ENCODE measurements at regions not wholly inside any gene's neighbourhood (a gene's known extent, or its start where the extent isn't known, plus 50 kb on each side); places are given as distances from the start of the nearest gene placed in this dataset.

DNA sequence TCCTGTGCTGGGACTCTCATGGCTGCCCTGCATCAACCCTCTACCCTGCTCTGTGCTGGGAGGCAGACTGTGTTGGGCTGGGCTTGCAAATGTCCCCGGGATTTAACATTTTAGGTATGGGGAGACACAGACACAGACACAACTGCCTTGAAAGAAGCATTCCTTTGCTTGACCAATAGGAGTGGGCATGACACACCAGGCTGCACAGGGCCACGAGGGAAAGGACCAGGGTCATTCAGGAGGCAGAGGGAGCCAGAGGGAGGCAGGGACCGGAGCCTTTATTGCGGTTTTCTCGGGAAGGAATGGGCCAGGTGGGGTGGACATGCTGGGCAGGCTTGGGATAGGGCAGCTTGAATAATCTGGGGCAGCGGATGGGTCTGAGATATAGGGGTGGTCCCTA, 238.7 kb upstream of the COPS8 start:
- no peak for DNase-seq (ENCODE audit: extremely low read depth, low read depth)

DNA sequence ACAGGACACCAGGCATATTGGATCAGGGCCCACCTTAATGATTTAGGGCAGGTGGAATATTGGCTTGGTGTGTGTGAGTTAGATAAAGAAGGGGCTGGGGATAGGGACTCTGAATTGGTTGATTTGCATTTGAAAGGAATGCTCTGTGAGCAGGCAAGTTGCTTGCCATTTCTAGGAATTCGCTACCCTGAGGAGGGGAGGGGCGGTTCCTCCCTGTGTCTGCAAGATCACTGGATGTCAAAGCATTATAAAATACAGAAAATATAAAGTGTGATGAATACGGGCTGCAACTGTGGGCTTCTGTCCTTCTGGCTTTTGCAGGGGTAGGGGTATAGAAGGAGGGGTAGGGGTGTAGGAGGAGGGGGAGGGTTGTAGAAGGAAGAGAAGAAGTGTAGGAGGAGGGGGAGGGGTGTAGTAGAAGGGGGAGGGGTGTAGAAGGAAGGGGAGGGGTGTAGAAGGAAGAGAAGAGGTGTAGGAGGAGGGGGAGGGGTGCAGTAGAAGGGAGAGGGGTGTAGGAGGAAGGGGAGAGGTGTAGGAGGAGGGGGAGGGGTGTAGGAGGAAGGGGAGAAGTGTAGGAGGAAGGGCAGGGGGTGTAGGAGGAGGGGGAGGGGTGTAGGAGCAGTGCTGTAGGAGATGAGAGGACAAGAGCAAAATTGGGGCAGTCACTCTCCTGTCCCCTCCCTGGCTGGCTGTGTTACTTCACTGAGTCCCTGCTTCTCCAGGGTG, 238.0 kb upstream of the COPS8 start:
- no peak for DNase-seq (ENCODE audit: extremely low read depth, low read depth)

DNA sequence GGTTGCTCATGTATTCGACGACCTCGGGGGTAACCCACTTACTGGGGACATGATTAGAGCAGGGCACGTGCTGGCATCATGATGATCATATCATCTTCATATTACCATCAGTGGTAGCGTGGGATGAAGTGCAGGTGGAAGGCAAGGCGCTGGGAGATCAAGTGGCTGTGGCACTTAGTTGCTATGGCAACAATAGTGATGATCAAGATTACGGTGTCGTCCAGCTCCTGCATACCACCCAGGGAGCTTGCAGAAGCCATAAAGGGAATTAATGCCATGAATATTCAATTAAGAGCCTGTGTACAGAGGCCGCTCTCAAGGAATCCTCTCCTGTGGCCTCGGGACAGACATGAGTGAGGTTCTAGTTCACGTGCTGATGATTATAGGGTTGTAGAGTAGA, 237.2 kb upstream of the COPS8 start:
- DNase-seq (ENCODE audit: extremely low read depth, low read depth): no peak

DNA sequence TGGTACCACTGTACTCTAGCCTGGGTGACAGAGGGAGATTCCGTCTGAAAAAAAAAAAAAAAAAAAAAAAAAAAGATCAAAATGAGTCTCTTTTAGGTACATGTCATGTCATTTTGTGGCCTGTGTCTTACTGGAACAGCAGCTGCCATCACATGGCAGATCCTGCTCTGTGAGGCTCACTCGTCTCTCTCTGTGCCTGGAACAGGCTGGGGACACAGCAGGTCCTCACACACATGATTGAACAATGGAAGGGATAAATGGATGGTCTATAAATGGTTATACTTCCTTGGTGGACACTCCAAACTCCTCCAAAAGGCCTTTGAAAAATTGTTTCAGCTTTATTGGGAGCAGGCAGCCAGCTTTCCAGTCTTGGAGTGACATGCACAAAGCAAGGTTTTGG, 236.2 kb upstream of the COPS8 start:
- no peak for DNase-seq (ENCODE audit: extremely low read depth, low read depth)

DNA sequence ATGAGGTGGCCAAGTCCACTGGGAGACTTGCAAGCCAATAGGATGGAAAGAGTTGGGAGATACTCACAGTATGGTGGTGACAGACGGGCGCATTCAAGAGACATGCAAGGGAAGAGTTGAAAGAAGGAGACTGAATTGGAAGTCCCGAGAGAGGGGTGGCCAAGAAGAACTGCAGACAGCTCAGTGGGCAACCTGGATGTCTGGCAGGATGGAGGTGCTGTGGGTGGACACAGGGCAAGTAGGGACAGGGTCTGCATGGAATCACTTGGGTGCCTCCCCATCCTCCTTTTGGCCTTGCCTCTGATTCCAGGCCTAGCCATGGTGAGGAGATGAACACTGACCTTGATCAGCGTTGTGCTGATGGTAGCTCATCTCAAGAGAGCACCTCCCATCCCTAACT, 235.7 kb upstream of the COPS8 start:
- no peak for DNase-seq (ENCODE audit: extremely low read depth, low read depth)

DNA sequence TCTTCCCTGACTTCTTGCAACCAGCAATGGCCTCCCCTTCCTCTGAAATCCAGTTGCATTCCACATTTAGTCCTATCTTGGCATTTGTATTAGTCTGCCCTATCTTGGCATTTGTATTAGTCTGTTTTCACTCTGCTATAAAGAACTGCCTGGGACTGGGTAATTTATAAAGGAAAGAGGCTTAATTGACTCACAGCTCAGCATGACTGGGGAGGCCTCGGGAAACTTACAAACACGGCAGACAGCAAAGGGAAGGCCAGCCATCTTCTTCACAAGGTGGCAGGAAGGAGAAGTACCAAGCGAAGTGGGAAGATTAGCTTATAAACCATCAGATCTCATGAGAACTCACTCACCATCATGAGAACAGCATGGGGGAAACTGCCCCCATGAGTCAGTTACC, 234.5 kb upstream of the COPS8 start:
- no peak for DNase-seq (ENCODE audit: extremely low read depth, low read depth)

DNA sequence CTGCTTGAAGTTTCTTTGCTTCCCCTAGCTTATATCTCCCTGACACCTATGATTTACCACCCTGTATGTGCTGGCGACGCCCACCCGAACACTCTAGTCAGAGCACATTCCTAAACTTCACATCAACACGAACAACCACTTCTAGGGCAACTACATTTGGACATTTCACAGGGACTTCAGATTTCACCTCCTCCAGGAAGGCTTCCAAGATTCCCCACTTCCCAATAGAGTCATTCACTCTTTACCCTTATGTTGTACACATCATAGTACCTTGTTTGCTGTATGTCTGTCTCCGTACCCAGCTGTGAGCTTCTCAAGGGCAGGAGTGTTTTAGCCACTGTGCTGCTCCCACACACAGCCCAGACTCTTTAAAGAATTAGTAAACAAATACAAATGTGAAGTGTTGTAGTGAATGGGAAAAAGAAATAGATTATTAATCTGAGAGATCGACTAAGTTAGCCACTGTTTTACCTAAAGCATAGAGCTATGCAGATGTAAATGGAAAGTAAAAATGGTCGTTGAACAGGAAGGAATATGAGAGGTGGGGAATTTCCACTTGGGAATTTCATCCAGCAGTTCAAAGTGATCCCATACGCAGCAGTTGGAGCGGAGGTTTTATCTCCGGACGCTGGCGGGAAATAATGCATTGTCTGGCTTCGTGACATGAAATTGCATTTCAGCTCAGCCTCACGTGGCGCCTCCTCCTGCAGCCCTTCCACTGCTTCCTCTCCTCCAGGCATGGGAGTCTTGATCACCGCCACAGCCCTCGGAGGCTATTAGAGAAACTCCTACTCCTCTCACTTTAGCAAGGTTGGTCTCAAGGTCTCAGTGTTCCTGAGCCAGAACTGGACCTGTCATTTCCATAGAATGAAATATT, 233.4 kb upstream of the COPS8 start:
- no peak for DNase-seq (ENCODE audit: extremely low read depth, low read depth)

DNA sequence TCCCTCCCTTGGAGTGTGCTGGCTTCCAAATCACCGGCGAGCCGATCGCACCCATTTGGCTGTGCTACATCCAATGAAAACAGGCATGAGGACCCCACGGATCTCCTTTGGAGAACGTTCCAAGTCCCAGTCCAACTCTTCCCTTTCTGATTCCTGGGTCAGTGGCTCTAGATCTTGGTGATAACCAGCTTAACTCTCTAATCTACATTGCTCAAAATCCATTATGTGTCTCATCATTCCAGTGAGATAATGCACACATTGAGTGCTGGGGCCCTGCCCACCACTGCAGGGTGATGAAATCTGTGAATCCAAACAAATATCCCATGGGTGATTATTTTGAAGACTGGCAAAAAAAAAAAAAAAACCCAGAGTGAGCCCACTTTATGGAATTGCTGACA, 232.7 kb upstream of the COPS8 start:
- DNase-seq (ENCODE audit: extremely low read depth, low read depth): no peak

DNA sequence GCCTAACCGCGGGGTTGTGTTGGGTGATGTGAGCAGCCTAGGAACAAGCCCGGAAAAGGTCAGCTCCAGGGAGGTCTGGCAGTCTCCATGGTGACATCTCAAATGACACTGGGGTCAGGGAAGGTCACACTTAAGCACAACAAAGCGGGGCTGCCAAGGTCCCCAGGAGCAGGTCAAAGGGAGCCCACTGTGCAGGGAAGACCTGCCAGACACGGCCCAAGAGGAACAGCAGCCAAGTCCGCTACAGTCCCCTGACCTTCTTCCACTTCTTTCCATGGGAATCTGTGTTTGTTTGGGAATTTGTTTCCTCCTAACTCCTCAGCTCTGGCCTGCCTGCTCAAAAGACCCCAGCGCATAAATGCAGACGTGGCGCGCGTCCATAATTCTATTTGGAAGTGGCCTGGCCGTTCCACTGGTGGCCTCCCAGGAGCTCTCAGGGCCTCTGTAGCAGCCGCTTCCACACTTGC, 232.1 kb upstream of the COPS8 start:
- DNase-seq (ENCODE audit: extremely low read depth, low read depth): no peak

DNA sequence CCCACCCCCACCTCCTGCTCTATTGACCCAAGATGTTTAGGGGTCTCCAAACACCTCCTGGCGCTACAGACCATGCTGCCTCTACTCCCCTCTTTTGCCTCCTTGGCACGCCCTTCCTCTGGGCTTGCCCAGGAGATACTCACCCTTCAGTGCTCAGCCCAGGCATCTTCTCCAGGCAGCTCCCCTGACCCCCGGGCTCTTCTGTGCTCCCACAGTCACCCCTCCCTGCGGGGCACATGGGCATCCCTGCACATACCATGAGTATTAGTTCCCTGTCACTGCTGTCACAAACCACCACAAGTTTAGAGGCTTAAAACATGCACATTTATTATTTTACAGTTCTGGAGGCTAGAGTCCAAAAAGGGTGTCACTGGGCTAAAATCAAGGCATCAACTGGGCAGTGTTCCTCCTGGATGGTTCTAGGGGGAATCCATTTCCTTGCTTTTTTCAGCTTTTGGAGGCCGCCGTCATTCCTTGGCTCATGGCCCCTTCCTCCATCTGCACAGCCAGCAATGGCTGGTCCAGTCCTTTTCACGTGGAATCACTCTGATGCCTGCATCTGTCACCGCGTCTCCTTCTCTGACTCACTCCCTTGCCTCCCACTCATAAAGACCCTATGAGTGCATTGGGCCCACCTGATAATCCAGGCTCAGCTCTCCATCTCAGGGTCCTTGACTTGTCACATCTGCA, 230.4 kb upstream of the COPS8 start:
- DNase-seq (ENCODE audit: extremely low read depth, low read depth): no peak

DNA sequence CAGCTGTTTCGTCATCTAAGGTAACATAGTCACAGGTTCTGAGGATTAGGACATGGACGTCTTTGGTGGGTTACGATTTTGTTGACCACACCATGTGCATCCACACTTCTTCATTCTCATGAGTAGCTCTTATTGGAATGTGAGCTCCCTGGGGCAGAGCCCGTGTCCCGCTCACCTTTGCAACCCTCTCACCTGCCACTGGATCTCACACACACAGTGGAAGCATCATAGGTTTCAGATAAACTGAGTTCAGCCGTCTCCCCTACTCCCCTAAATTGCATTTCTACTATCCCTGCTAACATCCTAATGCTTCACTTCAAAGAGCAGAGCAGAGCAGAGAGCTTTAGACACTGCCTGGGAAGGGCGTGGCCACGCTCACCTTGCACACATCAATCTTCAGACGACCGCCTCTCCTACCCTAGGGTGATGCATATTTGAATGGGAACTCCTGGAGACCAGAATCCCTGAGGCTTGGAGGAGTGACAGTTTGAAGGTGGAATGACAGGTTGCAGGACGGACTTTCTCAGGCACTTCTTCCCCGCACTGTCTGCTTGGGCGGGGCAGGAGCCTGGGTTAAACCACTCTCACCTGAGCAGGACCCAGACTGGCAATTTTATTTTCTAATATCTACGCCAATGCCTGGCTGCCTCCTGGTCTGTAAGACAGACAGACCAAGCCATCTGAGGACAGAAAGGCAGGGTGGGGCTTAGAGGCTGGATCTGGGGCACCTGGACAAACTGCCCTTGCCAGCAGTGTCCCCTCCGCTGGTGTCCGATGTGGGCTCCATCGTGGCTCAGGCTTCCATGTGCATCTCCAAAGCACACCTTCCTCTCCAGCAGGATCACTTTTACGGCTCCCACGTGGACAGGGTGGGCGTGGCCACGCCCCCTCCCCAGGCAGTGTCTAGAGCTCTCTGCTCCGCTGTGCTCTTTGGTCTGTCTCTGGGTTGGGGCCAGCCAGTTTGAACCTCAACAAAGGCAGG, 229.5 kb upstream of the COPS8 start:
- DNase-seq (ENCODE audit: extremely low read depth, low read depth): no peak

DNA sequence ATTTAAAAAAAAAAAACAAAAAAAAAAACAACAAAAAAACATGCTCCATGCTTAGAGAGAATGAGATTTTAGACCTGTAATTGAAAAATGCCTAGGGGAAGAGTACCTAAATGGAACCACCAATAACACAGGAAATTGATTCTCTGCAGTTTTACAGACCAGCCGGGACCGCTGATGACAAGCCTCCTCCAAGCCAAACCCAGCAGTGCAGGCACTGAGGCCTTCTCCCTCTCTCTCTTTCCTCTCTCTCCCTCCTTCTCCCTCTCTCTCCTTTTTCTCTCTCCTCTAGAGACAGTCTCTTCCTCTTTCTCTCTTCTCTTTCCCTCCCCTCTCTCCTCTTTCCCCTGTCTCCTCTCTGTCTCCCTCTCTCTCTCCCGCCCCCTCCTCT, 228.8 kb upstream of the COPS8 start:
- DNase-seq (ENCODE audit: extremely low read depth, low read depth): no peak

DNA sequence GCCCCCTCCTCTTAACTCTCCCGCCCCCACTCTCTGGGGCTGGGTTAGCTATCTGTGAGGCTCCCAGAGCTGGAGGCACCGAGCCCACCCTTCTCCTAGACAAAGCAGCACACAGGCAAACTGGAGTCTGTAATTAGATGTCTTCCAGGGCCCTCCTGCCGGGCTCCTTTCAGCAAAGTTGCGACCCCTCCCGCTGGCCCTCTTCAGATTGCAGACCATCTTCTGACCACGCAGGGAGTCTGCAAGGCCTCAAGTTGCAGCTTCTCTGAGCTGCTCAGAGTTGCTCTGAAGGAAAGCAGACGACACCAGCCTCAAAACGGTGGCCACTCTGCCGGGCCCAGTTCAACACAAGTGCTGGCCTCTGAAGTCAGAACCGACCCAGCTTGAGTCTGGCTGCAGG, 228.4 kb upstream of the COPS8 start:
- no peak for DNase-seq (ENCODE audit: extremely low read depth, low read depth)

DNA sequence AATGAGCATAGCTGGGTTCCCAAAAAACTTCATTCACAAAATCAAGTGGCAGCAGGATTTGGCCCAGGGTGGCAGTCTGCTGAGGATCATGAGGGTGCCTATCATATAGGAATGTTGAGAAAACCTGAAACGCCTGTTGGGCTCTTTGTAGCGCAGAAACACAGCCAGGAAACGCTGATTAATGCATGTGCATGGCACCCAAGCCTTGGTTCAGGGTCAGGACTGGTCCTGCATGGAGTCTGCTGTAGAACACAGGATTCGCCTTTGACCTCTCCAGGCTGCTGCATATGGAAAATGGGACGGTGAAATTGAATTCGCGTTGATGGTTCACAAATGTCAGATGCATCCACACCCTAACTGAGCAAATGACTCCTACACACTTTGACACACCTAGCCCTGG, 227.9 kb upstream of the COPS8 start:
- DNase-seq (ENCODE audit: extremely low read depth, low read depth): no peak

DNA sequence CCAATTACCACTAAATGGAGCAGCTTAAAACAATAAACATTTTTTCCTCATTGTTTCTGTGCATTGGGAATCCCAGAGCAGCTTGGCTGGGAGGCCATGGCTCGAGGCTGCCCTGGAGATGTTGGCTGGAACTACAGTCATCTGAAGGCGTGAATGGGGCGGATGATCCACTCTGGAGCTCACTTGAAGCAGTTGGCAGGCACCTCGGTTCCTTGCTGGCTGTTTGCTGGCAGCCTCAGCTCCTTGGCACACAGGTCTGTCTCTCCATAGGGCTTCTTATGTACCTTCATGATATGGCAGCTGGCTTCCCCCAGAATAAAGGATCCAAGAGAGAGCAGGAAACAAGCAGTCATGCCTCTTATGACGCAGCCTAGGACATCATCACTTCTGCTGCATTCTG, 227.0 kb upstream of the COPS8 start:
- DNase-seq (ENCODE audit: extremely low read depth, low read depth): no peak

DNA sequence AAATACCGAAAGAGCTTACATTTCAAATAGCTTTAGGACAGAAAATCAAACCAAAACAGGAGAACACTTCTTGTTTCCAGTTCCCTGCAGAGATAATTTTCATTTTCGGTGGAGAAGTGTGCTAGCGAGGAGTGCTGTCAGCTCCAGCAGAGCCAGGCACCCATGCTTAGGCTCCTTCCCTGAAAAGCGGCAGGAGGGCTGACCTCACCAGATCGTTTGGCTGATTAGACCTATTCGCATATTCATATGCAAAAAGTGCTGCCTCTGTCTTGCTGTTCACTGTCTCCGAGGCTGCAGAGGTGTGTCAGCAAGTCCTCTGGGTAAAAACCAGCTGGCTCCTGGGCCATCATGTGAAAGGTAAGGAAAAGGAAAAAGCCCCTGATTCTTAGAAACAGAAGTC, 225.8 kb upstream of the COPS8 start:
- DNase-seq (ENCODE audit: extremely low read depth, low read depth): no peak

DNA sequence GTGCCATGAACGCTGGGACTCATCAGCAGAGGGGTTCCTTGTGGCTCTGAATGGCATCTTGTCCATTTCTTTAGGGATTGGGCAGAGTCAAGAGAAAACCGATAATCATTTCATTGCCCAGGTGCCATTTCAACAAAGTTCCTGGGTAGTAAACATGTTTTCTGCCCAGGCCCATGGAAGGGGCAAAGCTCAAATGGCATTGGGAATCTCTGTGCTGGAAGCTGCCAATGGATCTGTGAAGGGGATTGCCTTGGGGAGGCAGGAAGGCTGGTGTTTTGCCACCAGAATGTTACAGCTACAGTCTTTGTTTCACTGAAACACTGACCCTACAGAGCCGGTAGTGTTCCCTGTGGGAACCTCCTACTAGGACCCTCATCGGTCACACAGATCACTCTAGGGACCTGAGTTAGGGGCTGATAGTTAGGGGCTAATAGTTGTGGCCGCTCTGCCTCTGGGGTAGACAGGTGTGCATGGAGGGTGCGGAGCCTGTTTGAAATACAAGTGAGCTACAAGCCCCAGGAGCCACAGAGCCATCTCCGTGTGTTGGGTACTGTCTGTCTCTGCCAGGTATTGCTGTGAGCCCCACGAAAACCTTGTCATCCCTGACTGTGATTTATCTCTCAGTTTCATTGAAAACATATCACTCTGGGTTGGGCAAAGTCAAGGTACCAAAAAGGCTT, 224.4 kb upstream of the COPS8 start:
- no peak for DNase-seq (ENCODE audit: extremely low read depth, low read depth)

DNA sequence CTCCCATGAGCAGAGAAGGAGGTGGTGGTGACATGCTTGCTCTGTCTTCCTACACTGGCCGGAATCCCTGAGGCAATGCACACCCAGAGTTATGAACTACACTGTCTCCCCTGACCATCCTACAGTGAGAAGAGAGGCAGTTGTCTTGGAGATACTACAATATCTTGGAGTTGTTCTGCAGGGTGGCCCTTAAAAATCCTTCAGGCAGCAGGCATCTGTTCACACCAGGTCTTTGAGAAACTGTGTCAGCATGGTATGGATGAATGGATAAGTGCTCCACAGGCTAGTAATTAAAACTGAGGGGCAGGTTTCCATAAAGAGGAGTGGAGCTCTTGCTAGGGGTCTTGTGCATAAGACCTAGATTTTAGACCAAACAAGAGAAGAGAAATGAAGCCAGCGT, 223.7 kb upstream of the COPS8 start:
- no peak for DNase-seq (ENCODE audit: extremely low read depth, low read depth)

DNA sequence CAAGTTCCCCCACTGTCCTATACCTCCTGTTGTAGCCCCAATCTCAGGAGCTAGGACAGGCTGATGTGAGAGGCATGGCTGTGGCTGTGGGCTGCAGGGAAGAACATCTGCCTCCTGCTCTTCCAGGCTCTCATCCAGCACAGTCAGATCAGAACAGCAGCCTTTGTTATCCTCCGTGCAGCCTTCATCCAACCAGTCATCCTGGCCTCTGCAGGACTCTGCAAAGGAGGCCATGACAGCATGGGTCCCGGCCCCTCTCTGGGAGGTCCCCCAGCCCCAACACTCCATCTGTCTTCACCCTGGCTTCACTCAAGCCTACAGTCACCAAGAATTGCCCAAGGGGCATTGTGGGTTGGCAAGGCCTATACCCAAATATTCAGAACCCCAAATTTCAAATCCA, 223.2 kb upstream of the COPS8 start:
- DNase-seq (ENCODE audit: extremely low read depth, low read depth): no peak
